Progenitor cell of endocrine pancreas (in vitro differentiated cells): ENCODE measurements at regions not wholly inside any gene's neighbourhood (a gene's known extent, or its start where the extent isn't known, plus 50 kb on each side); places are given as distances from the start of the nearest gene placed in this dataset.

Experiments
- DNase-seq: peaks from one replicate; pipeline ENCODE4 v3.0.0; 2021; ENCODE audit warnings: low spot score; ENCODE audit not compliant: unreplicated experiment
- H3K27ac Mint-ChIP-seq: 2 replicates; pipeline ENCODE4 v1.8.0; 2021; ENCODE audit warnings: mild to moderate bottlenecking, moderate library complexity, mixed read lengths
- H3K27me3 Mint-ChIP-seq: 2 replicates; pipeline ENCODE4 v1.8.0; 2021; ENCODE audit warnings: mixed read lengths
- H3K36me3 Mint-ChIP-seq: 2 replicates; pipeline ENCODE4 v1.8.0; 2022; ENCODE audit warnings: mixed read lengths; ENCODE audit not compliant: insufficient read depth
- H3K4me1 Mint-ChIP-seq: 2 replicates; pipeline ENCODE4 v1.8.0; 2021; ENCODE audit warnings: low read depth, mixed read lengths
- H3K4me3 Mint-ChIP-seq: 2 replicates; pipeline ENCODE4 v1.8.0; 2021; ENCODE audit warnings: low read depth, mild to moderate bottlenecking, moderate library complexity, mixed read lengths
- H3K9me3 Mint-ChIP-seq: 2 replicates; pipeline ENCODE4 v1.8.0; 2021; ENCODE audit warnings: low read depth, mixed read lengths
- TF ChIP-seq, protein P1 (sequence below): fragments of 200-600 bp; sonication (generic); IDR thresholded peaks from one replicate; pipeline ENCODE4 v1.5.0; 2021; ENCODE audit warnings: antibody characterized with exemption, mild to moderate bottlenecking; ENCODE audit not compliant: unreplicated experiment

DNA sequence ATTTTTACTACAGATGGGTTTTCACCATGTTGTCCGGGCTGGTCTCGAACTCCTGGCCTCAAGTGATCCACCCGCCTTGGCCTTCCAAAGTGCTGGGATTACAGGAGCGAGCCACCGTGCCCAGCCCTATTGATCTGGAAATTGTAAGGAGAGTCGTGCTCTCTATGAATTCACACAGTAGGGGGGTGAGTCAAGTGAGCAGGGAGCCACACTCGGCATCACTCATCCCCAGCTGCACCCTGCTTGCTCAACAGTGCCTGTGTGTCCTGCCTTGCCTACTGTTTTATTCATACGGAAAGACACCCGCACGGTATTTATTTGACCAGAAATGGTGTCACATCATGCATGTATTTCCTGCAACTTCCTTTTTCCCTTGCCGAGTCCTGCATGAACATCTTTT, 157.2 kb upstream of the FOXF1 start:
- H3K36me3 Mint-ChIP-seq, result no peaks in the 10 kb centered on the region
- no peaks in the 10 kb centered on the region for H3K4me1 Mint-ChIP-seq
- H3K4me3 Mint-ChIP-seq, result no peak overlapping the region
- DNase-seq, result no peak
- TF ChIP-seq, protein P1, sequence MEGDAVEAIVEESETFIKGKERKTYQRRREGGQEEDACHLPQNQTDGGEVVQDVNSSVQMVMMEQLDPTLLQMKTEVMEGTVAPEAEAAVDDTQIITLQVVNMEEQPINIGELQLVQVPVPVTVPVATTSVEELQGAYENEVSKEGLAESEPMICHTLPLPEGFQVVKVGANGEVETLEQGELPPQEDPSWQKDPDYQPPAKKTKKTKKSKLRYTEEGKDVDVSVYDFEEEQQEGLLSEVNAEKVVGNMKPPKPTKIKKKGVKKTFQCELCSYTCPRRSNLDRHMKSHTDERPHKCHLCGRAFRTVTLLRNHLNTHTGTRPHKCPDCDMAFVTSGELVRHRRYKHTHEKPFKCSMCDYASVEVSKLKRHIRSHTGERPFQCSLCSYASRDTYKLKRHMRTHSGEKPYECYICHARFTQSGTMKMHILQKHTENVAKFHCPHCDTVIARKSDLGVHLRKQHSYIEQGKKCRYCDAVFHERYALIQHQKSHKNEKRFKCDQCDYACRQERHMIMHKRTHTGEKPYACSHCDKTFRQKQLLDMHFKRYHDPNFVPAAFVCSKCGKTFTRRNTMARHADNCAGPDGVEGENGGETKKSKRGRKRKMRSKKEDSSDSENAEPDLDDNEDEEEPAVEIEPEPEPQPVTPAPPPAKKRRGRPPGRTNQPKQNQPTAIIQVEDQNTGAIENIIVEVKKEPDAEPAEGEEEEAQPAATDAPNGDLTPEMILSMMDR, result no peak
- peaks cover 75% of the 10 kb centered on the region for H3K27me3 Mint-ChIP-seq
- peaks cover 10% of the 10 kb centered on the region for H3K9me3 Mint-ChIP-seq
- H3K27ac Mint-ChIP-seq, result no peak overlapping the region

DNA sequence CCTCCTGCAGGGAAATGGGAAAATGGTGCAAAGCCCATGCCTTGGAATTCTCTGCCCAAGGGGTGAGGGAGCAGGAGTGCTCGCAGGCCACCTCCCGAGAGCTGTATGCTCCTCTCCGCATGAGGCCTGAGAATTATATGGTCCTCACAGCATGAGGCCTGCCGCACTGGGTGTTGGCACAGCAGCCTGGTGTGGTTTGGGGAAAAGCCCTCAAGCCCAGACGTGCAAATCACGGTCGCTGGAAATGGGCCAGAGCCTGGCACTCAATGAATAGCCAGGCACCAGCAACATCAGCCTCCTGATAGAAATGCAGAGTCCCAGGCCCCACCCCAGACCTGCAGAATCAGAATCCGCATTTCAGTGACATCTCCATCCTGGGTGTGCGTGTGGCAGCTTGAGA, 156.4 kb upstream of the FOXF1 start:
- Mint-ChIP-seq H3K36me3 (no peaks in the 10 kb centered on the region), H3K9me3 (peaks cover 10% of the 10 kb centered on the region), H3K4me1 (no peaks in the 10 kb centered on the region), H3K27me3 (peaks cover 73% of the 10 kb centered on the region), H3K27ac (no peak overlapping the region), H3K4me3 (no peak overlapping the region)
- TF ChIP-seq, protein P1, result no peak
- DNase-seq, result no peak

DNA sequence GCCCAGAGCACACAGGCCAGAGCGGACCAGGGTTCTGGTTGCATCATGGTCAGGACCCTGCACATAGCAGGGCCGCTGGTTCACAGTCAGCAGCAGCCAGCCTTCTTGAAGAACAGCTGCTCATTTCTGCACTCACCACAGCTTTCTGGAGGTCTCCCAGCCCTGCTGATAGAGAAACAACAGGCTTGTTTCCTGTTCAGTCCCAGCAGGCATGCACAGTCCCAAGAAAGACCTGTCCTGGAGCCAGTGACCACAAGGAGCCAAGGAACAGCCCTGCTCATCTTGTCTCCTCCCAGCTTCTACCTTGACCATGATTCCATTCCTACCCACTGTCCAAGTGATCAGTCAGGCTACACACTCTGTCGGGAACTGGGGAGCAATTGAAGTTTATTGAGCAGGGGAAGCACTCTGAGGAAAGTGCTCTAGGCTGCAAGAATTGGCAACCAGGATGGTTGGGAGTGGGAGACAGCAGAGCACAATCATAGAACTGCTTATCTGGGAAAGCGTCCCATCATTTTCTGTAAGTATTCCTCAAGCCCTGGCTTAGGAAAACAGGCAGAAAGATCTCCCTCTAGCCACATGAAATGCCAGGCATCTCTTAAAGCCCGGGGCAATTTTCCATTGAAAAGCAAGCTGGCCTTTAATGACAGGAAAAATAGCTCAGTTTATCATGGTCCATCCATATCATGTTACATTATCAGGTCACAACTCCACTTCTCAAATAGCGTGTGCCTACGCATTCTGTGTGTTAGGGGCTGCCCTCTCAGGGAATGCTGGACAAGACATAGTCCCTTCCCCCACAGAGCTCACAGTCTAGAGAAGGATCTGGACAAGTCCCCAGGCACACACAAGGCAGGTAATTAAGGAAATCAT, 155.4 kb upstream of the FOXF1 start:
- peaks cover 10% of the 10 kb centered on the region for H3K9me3 Mint-ChIP-seq
- DNase-seq, result no peak
- TF ChIP-seq, protein P1, result no peak
- H3K36me3 Mint-ChIP-seq, result no peaks in the 10 kb centered on the region
- H3K4me3 Mint-ChIP-seq, result no peak overlapping the region
- H3K27me3 Mint-ChIP-seq, result peaks cover 74% of the 10 kb centered on the region
- no peaks in the 10 kb centered on the region for H3K4me1 Mint-ChIP-seq
- no peak overlapping the region for H3K27ac Mint-ChIP-seq

DNA sequence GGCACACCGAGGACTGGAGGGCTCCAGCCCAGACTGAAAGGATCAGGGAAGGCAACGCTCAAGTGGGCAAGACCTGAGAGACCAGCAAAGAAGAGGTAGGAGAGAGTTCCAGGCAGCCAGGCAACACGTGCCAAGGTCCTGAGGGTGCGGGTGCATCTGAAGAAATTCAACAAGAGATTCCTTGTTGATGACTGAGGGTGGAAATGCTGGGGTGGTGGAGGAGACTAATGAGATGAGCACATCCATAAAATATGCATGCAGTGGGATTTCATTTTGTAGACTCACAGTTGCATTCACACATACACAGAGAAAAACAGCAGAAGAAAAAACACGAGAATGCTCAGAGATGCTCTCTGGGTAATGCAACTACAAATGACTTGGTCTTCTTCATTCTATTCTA, 154.8 kb upstream of the FOXF1 start:
- no peak for DNase-seq
- no peak overlapping the region for H3K27ac Mint-ChIP-seq
- TF ChIP-seq, protein P1, result no peak
- peaks cover 10% of the 10 kb centered on the region for H3K9me3 Mint-ChIP-seq
- no peaks in the 10 kb centered on the region for H3K36me3 Mint-ChIP-seq
- H3K4me3 Mint-ChIP-seq, result no peak overlapping the region
- H3K4me1 Mint-ChIP-seq, result no peaks in the 10 kb centered on the region
- H3K27me3 Mint-ChIP-seq, result peaks cover 71% of the 10 kb centered on the region

DNA sequence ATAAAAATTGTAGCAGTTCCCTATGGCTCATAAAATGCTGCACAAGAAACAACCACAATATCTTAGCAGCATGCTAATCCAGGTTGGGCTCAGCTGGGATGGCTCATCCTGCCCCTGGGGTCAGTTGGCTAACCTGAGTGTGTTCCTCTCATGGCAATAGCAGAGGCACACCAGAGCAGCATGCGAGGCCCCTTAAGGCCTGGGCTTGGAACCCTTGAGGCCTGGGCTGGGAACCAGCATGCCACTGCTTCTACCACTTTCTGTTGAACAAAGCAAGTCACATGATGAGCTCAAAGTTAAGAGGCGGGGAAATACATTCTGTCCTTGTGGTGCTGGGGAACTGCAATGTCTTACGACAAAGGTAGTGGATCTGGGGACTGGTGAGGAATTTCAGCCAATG, 154.4 kb upstream of the FOXF1 start:
- H3K4me1 Mint-ChIP-seq, result no peaks in the 10 kb centered on the region
- DNase-seq, result no peak
- TF ChIP-seq, protein P1, result no peak
- no peaks in the 10 kb centered on the region for H3K36me3 Mint-ChIP-seq
- no peak overlapping the region for H3K4me3 Mint-ChIP-seq
- no peak overlapping the region for H3K27ac Mint-ChIP-seq
- H3K27me3 Mint-ChIP-seq, result peaks cover 68% of the 10 kb centered on the region
- peaks cover 10% of the 10 kb centered on the region for H3K9me3 Mint-ChIP-seq
